Thoracic aorta (tissue), 2 donors: ENCODE measurements at regions not wholly inside any gene's neighbourhood (a gene's known extent, or its start where the extent isn't known, plus 50 kb on each side); places are given as distances from the start of the nearest gene placed in this dataset.

Experiments used
- ATAC-seq: fragments of 150-250 bp; one replicate; pipeline ENCODE4 v1.8.0; 2017; ENCODE audit warnings: low read depth; ENCODE audit not compliant: insufficient number of reproducible peaks, low FRiP score
- DNase-seq: peaks from one replicate; pipeline ENCODE4 v3.0.0-alpha.2; 2020; ENCODE audit warnings: low spot score
- H3K27ac ChIP-seq, 2 donors: fragments of 200-600 bp; sonication (generic); 1 replicate in 1 of 2; 2 replicates in 1 of 2; pipeline ENCODE4 v1.5.1; 2016; ENCODE audit warnings: mild to moderate bottlenecking in 2 of 2, moderate library complexity in 2 of 2
- H3K27me3 ChIP-seq: fragments of 200-600 bp; sonication (generic); replicated peaks from 2 replicates; pipeline ENCODE4 v1.6.0; 2016; ENCODE audit warnings: mild to moderate bottlenecking; ENCODE audit not compliant: insufficient read depth
- H3K36me3 ChIP-seq: fragments of 200-600 bp; sonication (generic); one replicate; pipeline ENCODE4 v1.5.1; 2016
- H3K4me1 ChIP-seq, 2 donors: fragments of 200-600 bp; sonication (generic); 1 replicate in 1 of 2; 2 replicates in 1 of 2; pipeline versions ENCODE4 v1.5.1 to v1.6.0; 2016; ENCODE audit warnings: low read depth in 2 of 2, mild to moderate bottlenecking in 1 of 2; ENCODE audit not compliant: control insufficient read depth in 1 of 2
- H3K4me3 ChIP-seq: fragments of 200-600 bp; sonication (generic); 2 replicates; pipeline ENCODE4 v1.5.1; 2016; ENCODE audit warnings: mild to moderate bottlenecking
- H3K9me3 ChIP-seq: fragments of 200-600 bp; sonication (generic); 2 replicates; pipeline ENCODE4 v1.5.1; 2016
- TF ChIP-seq, protein P1 (sequence below): fragments of 200-600 bp; sonication (generic); IDR thresholded peaks from one replicate; pipeline ENCODE4 v1.5.1; 2019; ENCODE audit warnings: antibody characterized with exemption

DNA sequence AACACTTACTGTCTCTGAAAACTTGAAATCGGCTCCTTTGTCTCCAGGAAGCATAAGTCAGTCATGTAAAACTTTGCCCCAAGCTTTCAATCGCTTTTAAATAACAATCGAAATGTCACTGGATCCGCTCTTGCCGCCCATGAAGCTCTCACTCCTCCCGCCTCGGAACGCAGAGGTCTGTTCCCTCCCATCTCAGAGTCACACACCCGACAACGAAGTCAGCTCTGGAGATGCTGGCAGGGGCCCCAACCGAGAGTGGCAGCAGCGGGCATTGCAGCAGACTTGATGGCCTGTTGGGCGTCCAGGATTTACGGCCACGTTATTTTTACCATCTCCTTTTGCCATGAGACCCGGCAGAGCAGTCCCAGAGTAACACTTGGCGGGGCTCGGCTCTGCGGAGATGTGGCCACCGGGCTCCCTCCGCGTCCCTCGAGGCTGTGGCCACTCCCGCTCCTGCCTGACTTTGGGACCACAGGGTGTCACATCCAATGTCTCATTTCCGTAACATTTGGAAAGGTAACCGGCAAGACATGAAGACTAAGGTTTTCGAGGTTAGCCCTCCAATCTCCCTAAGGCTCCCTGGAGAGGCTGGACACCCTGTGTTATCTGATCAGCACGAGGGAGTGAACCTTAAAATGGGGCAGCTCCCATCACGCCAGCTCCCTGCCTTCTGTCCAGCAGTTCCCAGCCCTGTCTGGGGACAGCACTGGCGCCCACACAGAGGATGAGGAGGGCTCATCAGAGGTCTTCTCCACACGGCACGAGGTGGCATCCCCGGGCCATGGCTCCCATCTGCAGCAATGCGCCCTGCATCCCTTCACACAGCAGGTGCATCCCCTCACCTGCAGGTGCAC lies 62.8 kb upstream of the ADGRA1 start:
- Histone ChIP-seq H3K36me3 (no peaks in the 10 kb centered on the region), H3K27ac (no peak overlapping the region), H3K9me3 (no peaks in the 10 kb centered on the region), H3K4me1 (no peaks in the 10 kb centered on the region), H3K4me3 (no peak overlapping the region), H3K27me3 (no peaks in the 10 kb centered on the region)
- no peak for DNase-seq
- TF ChIP-seq, protein P1, sequence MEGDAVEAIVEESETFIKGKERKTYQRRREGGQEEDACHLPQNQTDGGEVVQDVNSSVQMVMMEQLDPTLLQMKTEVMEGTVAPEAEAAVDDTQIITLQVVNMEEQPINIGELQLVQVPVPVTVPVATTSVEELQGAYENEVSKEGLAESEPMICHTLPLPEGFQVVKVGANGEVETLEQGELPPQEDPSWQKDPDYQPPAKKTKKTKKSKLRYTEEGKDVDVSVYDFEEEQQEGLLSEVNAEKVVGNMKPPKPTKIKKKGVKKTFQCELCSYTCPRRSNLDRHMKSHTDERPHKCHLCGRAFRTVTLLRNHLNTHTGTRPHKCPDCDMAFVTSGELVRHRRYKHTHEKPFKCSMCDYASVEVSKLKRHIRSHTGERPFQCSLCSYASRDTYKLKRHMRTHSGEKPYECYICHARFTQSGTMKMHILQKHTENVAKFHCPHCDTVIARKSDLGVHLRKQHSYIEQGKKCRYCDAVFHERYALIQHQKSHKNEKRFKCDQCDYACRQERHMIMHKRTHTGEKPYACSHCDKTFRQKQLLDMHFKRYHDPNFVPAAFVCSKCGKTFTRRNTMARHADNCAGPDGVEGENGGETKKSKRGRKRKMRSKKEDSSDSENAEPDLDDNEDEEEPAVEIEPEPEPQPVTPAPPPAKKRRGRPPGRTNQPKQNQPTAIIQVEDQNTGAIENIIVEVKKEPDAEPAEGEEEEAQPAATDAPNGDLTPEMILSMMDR: no peak
- ATAC-seq: no peak

DNA sequence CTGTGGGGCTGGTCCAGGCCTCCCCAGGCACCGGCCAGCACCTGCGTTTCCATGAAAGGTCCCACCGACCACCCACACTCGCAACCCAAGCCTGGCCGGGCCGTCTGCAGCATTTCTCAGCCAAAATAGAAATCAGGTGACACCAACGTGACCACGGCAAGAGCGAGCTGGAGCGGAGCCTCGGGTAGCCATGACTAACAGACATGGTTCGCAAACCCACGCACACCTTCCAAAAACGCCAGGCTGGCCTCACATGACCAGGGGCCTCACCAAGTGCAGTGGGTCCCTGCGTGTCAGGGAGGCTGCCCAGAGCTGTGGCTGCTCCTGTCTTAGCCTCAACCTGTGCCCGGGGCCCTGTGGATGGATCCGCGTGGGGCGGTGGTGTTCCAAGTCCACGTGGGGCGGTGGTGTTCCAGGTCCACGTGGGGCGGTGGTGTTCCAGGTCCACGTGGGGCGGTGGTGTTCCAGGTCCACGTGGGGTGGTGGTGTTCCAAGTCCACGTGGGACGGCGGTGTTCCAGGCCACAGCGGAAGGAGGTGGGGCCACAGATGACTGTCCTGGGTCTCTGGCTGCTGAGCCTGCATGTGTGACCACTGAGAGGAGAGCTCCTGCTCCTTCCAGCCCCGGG lies 64.4 kb upstream of the ADGRA1 start:
- ATAC-seq (no peak), DNase-seq (no peak)
- Histone ChIP-seq H3K27ac (no peak overlapping the region), H3K36me3 (no peaks in the 10 kb centered on the region), H3K27me3 (no peaks in the 10 kb centered on the region), H3K4me3 (no peak overlapping the region), H3K4me1 (no peaks in the 10 kb centered on the region), H3K9me3 (no peaks in the 10 kb centered on the region)
- TF ChIP-seq, protein P1: no peak

GRCh38 chr10:133022776-133023100 lies 65.0 kb upstream of the ADGRA1 start:
- Histone ChIP-seq H3K27me3 (no peaks in the 10 kb centered on the region), H3K9me3 (no peaks in the 10 kb centered on the region), H3K27ac (no peak overlapping the region), H3K36me3 (no peaks in the 10 kb centered on the region), H3K4me3 (no peak overlapping the region), H3K4me1 (no peaks in the 10 kb centered on the region)
- TF ChIP-seq, protein P1: no peak
- DNase-seq (no peak), ATAC-seq (no peak)

GRCh38 chr10:133021963-133022775 lies 65.6 kb upstream of the ADGRA1 start:
- H3K9me3 ChIP-seq: no peaks in the 10 kb centered on the region
- TF ChIP-seq, protein P1: no peak
- no peak for DNase-seq
- no peak for ATAC-seq
- H3K27ac ChIP-seq: no peak overlapping the region
- H3K4me1 ChIP-seq: no peaks in the 10 kb centered on the region
- no peaks in the 10 kb centered on the region for H3K36me3 ChIP-seq
- H3K4me3 ChIP-seq: no peak overlapping the region
- H3K27me3 ChIP-seq: no peaks in the 10 kb centered on the region
